ENCODE measurements at regions not wholly inside any gene's neighbourhood (a gene's known extent, or its start where the extent isn't known, plus 50 kb on each side); places are given as distances from the start of the nearest gene placed in this dataset.
A peak's percentile ranks its signal among the peaks of the same experiment; 100 is the strongest.

GRCh38 chr6:43858161-43859153 is 88.4 kb downstream of the VEGFA start:
- in situ Hi-C loops (cut with HindIII; ENCODE audit: extremely low pct_ligation_motif_present, low pct_unique_long_range_greater_than_20kb) (loop anchor here (5.0 kb wide), 1 partner anchor 219 kb away; no protein-coding TSS in a partner anchor), intact Hi-C loops (cut with micrococcal nuclease; ENCODE audit: unreplicated experiment) (loop anchor here (5.0 kb wide), 2 partner anchors 34 to 86 kb away; partner anchors contain the start of gene VEGFA)
- WGBS (ENCODE audit: low lambda C conversion rate) = 25% methylated on average over 7 of the region's 11 CpGs
- Histone ChIP-seq H3K9me3 (ENCODE audit: low read length) (no peaks in the 10 kb centered on the region), H3K36me3 (replicated peaks in 1 of 2; ENCODE audit: control insufficient read depth in 1 of 2, insufficient read depth in 2 of 2, low read length in 2 of 2) (no peaks in the 10 kb centered on the region), H3K4me3 (replicated peaks in 1 of 3; ENCODE audit: insufficient read depth in 1 of 3, low read depth in 2 of 3, low read length in 3 of 3) (no peak overlapping the region), H3K9ac (ENCODE audit: insufficient read depth, low read depth, low read length) (no peak overlapping the region), H3K27me3 (ENCODE audit: control insufficient read depth in 1 of 2, insufficient read depth in 2 of 2, low read length in 2 of 2) (peaks cover 3 to 4% of the 10 kb centered on the region in 2 experiments; a peak in 1 of 5 replicates), H3K4me1 (ENCODE audit: insufficient read depth, low read length) (peaks cover 69% of the 10 kb centered on the region), H2AFZ (ENCODE audit: low read length) (no peak overlapping the region), H3K27ac (ENCODE audit: extremely low read length, insufficient read depth, low read length) (no peak overlapping the region), H3K79me2 (ENCODE audit: insufficient read depth, low read length) (no peaks in the 10 kb centered on the region), H3K4me2 (ENCODE audit: low read depth, low read length) (peak overlapping the region; percentile 25; the same call in 1 of the 2 replicates), H4K20me1 (ENCODE audit: insufficient read depth, low read length) (no peaks in the 10 kb centered on the region)
- ChIA-PET POLR2A (no interaction called here), CTCF (ENCODE audit: low intra/inter-chr PET ratio, low total read pairs) (interaction anchor here (1.1 to 1.8 kb wide), 2 partner anchors 93 to 135 kb away, joined by 4 read pairs; no protein-coding TSS in a partner anchor)
- DNase-seq (ENCODE audit: low spot score) = no peak
- no peak for FAIRE-seq
- ATAC-seq = no peak
- BruUV-seq (replicated peaks) = no TSS peak
- no peak for TF ChIP-seq SP5 (CRISPR knock-in tag; IDR thresholded peaks at IDR 0.05; ENCODE audit: borderline replicate concordance, low read depth)
- 0 out of 2 replicates have a peak, but pooled peaks have one; percentile 5 for TF ChIP-seq HNF4A (CRISPR knock-in tag; IDR thresholded peaks at IDR 0.05)
- no peak for TF ChIP-seq NR1H2 (CRISPR knock-in tag; IDR thresholded peaks at IDR 0.05; ENCODE audit: borderline replicate concordance, low read depth)
- TF ChIP-seq ZNF572 (CRISPR knock-in tag; IDR thresholded peaks at IDR 0.05) = peak; percentile 66; the same call in 1 of the 2 replicates
- no peak for TF ChIP-seq SMC3 (IDR thresholded peaks at IDR 0.05; ENCODE audit: low read length)
- no peak for TF ChIP-seq KIAA2018 (CRISPR knock-in tag; IDR thresholded peaks at IDR 0.05; ENCODE audit: borderline replicate concordance)
- no peak for TF ChIP-seq ZHX1 (CRISPR knock-in tag; IDR thresholded peaks at IDR 0.05; ENCODE audit: low read depth)
- TF ChIP-seq TOE1 (CRISPR knock-in tag; IDR thresholded peaks at IDR 0.05) = no peak
- TF ChIP-seq FOSL2 (CRISPR knock-in tag; IDR thresholded peaks at IDR 0.05) = no peak
